Breast epithelium (tissue), 3 donors: ENCODE measurements at regions not wholly inside any gene's neighbourhood (a gene's known extent, or its start where the extent isn't known, plus 50 kb on each side); places are given as distances from the start of the nearest gene placed in this dataset.

Source experiments
- CTCF ChIP-seq, 3 donors: fragments of 450-650 bp; IDR thresholded peaks; one replicate each; pipeline ENCODE4 v1.5.1; 2016 to 2017; ENCODE audit warnings: antibody characterized with exemption in 3 of 3, mild to moderate bottlenecking in 3 of 3, moderate library complexity in 3 of 3
- POLR2AphosphoS5 ChIP-seq, 3 donors: sonication (generic); formaldehyde crosslinking; IDR thresholded peaks; one replicate each; pipeline ENCODE4 v1.6.1; 2017; ENCODE audit warnings: antibody characterized with exemption in 3 of 3

- TF ChIP-seq CTCF (IDR thresholded peaks at IDR 0.05): no peak
- no peak for TF ChIP-seq POLR2AphosphoS5 (IDR thresholded peaks at IDR 0.05)
Observed at GRCh38 chr14:105694961-105695360, 168.6 kb downstream of the TMEM121 start.
